Naive thymus-derived CD4-positive, alpha-beta T cell (primary cell): ENCODE measurements at regions not wholly inside any gene's neighbourhood (a gene's known extent, or its start where the extent isn't known, plus 50 kb on each side); places are given as distances from the start of the nearest gene placed in this dataset.

Source experiments
- ATAC-seq: fragments of 150-1000 bp; cut with Tn5 transposase; 2 replicates; pipeline ENCODE4 v1.10.0; 2021; ENCODE audit warnings: mild to moderate bottlenecking, moderate library complexity
- CTCF ChIA-PET: fragments of 350-600 bp; sonication (Branson Sonifier 250); formaldehyde crosslinking; loops from one replicate; lab custom pipeline; 2021; ENCODE audit warnings: antibody characterized with exemption; lab: Charles Lee
- POLR2A ChIA-PET: fragments of 350-600 bp; sonication (Branson Sonifier 250); formaldehyde crosslinking; loops from one replicate; lab custom pipeline; 2021; ENCODE audit warnings: antibody characterized with exemption, inconsistent platforms; lab: Charles Lee
- DNase-seq, 9 donors: peaks; one replicate each; pipeline versions ENCODE4 v3.0.0 to v3.0.0-alpha.2; 2020 to 2022; ENCODE audit warnings: mixed read lengths in 1 of 9
- H3K27ac ChIP-seq: one replicate; pipeline ENCODE4 v1.7.0; 2013; ENCODE audit warnings: mild to moderate bottlenecking, low read depth, low read length, moderate library complexity
- H3K27me3 ChIP-seq, 2 donors: one replicate each; pipeline ENCODE4 v1.7.0; 2013; ENCODE audit warnings: low read length in 2 of 2, mild to moderate bottlenecking in 2 of 2, moderate library complexity in 2 of 2; ENCODE audit not compliant: control insufficient read depth in 2 of 2, insufficient read depth in 2 of 2
- H3K36me3 ChIP-seq, 3 experiments: 1 replicate in 2 of 3; 2 replicates in 1 of 3; pipeline ENCODE4 v1.7.0; 2013; ENCODE audit warnings: low read length in 3 of 3, mild to moderate bottlenecking in 3 of 3, moderate library complexity in 1 of 3; ENCODE audit not compliant: insufficient read depth in 3 of 3, control insufficient read depth in 2 of 3
- H3K4me1 ChIP-seq, 2 donors: one replicate each; pipeline ENCODE4 v1.7.0; 2013; ENCODE audit warnings: low read length in 2 of 2, mild to moderate bottlenecking in 2 of 2, moderate library complexity in 1 of 2; ENCODE audit not compliant: control insufficient read depth in 2 of 2, insufficient read depth in 2 of 2
- H3K4me3 ChIP-seq: 2 replicates; pipeline ENCODE4 v1.7.0; 2013; ENCODE audit warnings: mild to moderate bottlenecking, low read length
- H3K9me3 ChIP-seq, 3 experiments: 1 replicate in 2 of 3; 2 replicates in 1 of 3; pipeline ENCODE4 v1.7.0; 2013; ENCODE audit warnings: low read length in 3 of 3; ENCODE audit not compliant: control insufficient read depth in 2 of 3
- H3K27ac Mint-ChIP-seq, 9 donors: one replicate each; pipeline ENCODE4 v1.8.0; 2020 to 2022; ENCODE audit warnings: mixed read lengths in 9 of 9, mild to moderate bottlenecking in 8 of 9, moderate library complexity in 5 of 9, inconsistent platforms in 2 of 9
- H3K27me3 Mint-ChIP-seq, 5 donors: one replicate each; pipeline ENCODE4 v1.8.0; 2021 to 2022; ENCODE audit warnings: mixed read lengths in 5 of 5, mild to moderate bottlenecking in 1 of 5
- H3K36me3 Mint-ChIP-seq, 5 donors: one replicate each; pipeline ENCODE4 v1.8.0; 2020 to 2022; ENCODE audit warnings: mixed read lengths in 5 of 5, mild to moderate bottlenecking in 3 of 5, inconsistent platforms in 1 of 5
- H3K4me1 Mint-ChIP-seq, 7 donors: one replicate each; pipeline ENCODE4 v1.8.0; 2020 to 2022; ENCODE audit warnings: mixed read lengths in 7 of 7, mild to moderate bottlenecking in 3 of 7, inconsistent platforms in 1 of 7
- H3K4me3 Mint-ChIP-seq, 10 donors: one replicate each; pipeline ENCODE4 v1.8.0; 2020 to 2022; ENCODE audit warnings: mild to moderate bottlenecking in 10 of 10, mixed read lengths in 10 of 10, moderate library complexity in 6 of 10, inconsistent platforms in 2 of 10
- H3K9me3 Mint-ChIP-seq, 11 donors: one replicate each; pipeline ENCODE4 v1.8.0; 2020 to 2022; ENCODE audit warnings: mixed read lengths in 11 of 11, mild to moderate bottlenecking in 4 of 11, inconsistent platforms in 1 of 11, moderate library complexity in 1 of 11
- intact Hi-C, 2 donors: fragments of 100-400 bp; cut with micrococcal nuclease; formaldehyde crosslinking; loops; one replicate each; pipeline ENCODE4 v1.15.1; 2023

DNA sequence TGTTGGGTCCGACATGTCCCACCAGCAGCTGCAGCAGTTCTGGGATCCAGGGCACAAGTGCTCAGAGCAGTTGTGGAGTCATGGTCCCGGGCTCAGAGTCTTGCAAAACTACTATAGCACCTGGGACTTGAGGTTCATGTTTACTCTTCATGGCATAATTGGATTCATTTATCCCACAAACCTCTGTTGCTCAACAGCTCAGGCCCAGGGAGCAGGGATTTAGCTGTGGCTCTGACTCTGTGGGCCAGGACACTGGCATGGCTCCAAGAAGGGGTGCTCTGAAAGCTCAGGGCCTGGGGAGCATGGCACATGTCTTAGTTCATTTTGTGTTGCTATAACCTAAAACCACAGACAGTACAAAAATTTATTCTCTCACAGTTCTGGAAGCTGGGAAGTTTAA is 626.7 kb upstream of the ADGRL2 start:
- no peak overlapping the region for H3K4me3 Mint-ChIP-seq
- POLR2A ChIA-PET, result no interaction called here
- Histone ChIP-seq H3K36me3 (no peaks in the 10 kb centered on the region), H3K4me3 (no peak overlapping the region), H3K27me3 (no peaks in the 10 kb centered on the region), H3K4me1 (no peaks in the 10 kb centered on the region), H3K9me3 (peaks cover 0 to 3% (median 0%) of the 10 kb centered on the region in 3 experiments), H3K27ac (no peak overlapping the region)
- CTCF ChIA-PET, result no interaction called here
- no peaks in the 10 kb centered on the region for H3K27me3 Mint-ChIP-seq
- peaks cover 3 to 62% (median 10%) of the 10 kb centered on the region in 11 donors for H3K9me3 Mint-ChIP-seq
- H3K4me1 Mint-ChIP-seq, result no peaks in the 10 kb centered on the region
- H3K27ac Mint-ChIP-seq, result no peak overlapping the region
- DNase-seq (no peak), ATAC-seq (no peak)
- H3K36me3 Mint-ChIP-seq, result no peaks in the 10 kb centered on the region
- intact Hi-C loops, result no loop called here

DNA sequence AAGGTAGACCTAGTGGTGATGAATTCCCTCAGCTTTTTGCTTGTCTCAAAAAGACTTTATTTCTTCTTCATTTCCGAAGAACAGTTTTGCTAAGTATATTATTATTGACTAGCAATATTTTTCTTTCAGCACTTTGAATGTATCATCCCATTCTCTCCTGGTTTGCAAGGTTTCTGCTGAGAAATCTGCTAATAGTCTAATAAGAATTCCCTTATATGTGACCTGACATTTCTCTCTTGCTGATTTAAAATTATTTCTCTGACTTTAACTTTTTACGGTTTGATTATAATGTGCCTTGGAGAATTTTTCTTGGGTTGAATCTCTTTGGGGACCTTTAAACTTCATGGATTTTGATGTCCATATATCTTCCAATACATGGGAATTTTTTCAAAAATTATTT is 628.3 kb upstream of the ADGRL2 start:
- Histone ChIP-seq H3K27me3 (no peaks in the 10 kb centered on the region), H3K4me3 (no peak overlapping the region), H3K4me1 (no peaks in the 10 kb centered on the region), H3K9me3 (peaks cover 0 to 3% (median 0%) of the 10 kb centered on the region in 3 experiments), H3K36me3 (no peaks in the 10 kb centered on the region), H3K27ac (no peak overlapping the region)
- H3K4me1 Mint-ChIP-seq, result no peaks in the 10 kb centered on the region
- no peak overlapping the region for H3K27ac Mint-ChIP-seq
- peaks cover 0 to 58% (median 12%) of the 10 kb centered on the region in 11 donors for H3K9me3 Mint-ChIP-seq
- no peaks in the 10 kb centered on the region for H3K36me3 Mint-ChIP-seq
- intact Hi-C loops, result no loop called here
- CTCF ChIA-PET, result no interaction called here
- ATAC-seq (no peak), DNase-seq (no peak)
- no peak overlapping the region for H3K4me3 Mint-ChIP-seq
- POLR2A ChIA-PET, result no interaction called here
- H3K27me3 Mint-ChIP-seq, result no peaks in the 10 kb centered on the region

DNA sequence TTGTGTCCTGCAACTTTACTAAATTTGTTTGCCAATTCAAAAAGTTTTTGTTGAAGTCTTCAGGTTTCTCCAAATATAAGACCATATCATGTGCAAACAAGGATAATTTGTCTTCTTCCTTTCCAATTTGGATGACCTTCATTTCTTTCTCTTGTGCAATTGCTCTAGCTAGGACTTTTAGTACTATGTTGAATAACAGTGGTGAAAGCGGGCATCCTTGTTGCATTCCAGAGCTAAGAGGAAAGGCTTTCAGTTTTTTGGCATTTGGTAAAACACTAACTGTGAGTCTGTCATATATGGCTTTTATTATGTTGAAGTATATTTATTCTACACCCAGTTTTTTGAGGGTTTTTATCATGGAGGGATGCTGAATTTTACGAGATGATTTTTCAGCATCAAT is 630.0 kb upstream of the ADGRL2 start:
- Histone ChIP-seq H3K9me3 (peaks cover 0 to 3% (median 0%) of the 10 kb centered on the region in 3 experiments), H3K36me3 (no peaks in the 10 kb centered on the region), H3K4me1 (no peaks in the 10 kb centered on the region), H3K27me3 (no peaks in the 10 kb centered on the region), H3K27ac (no peak overlapping the region), H3K4me3 (no peak overlapping the region)
- H3K9me3 Mint-ChIP-seq, result peaks cover 0 to 51% (median 12%) of the 10 kb centered on the region in 11 donors
- H3K27ac Mint-ChIP-seq, result no peak overlapping the region
- no peak overlapping the region for H3K4me3 Mint-ChIP-seq
- intact Hi-C loops, result no loop called here
- H3K27me3 Mint-ChIP-seq, result no peaks in the 10 kb centered on the region
- POLR2A ChIA-PET, result no interaction called here
- CTCF ChIA-PET, result no interaction called here
- no peaks in the 10 kb centered on the region for H3K4me1 Mint-ChIP-seq
- no peak for ATAC-seq
- no peaks in the 10 kb centered on the region for H3K36me3 Mint-ChIP-seq
- DNase-seq, result no peak

DNA sequence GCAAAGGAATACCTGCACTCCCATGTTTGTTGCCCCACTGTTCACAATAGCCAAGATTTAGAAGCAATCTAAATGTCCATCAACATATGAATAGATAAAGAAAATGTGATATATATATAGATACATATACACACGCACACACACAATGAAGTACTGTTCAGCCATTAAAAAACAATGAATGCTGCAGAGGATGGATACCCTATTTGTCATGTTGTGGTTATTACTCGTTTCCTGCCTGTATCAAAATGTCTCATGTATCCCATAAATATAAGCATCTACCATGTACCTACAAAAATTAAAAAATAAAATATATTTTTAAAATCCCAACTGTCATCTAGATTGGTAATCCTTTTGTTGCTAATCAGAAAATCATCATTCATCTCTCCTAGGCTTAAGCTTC is 634.8 kb upstream of the ADGRL2 start:
- ATAC-seq, result no peak
- ChIA-PET CTCF (no interaction called here), POLR2A (no interaction called here)
- no peak overlapping the region for H3K4me3 ChIP-seq
- Mint-ChIP-seq H3K27ac (no peak overlapping the region), H3K9me3 (peaks cover 0 to 32% (median 5%) of the 10 kb centered on the region in 11 donors), H3K4me3 (no peak overlapping the region), H3K36me3 (no peaks in the 10 kb centered on the region), H3K27me3 (no peaks in the 10 kb centered on the region), H3K4me1 (no peaks in the 10 kb centered on the region)
- DNase-seq, result no peak
- no peak overlapping the region for H3K27ac ChIP-seq
- no peaks in the 10 kb centered on the region for H3K4me1 ChIP-seq
- no peaks in the 10 kb centered on the region for H3K9me3 ChIP-seq
- H3K36me3 ChIP-seq, result no peaks in the 10 kb centered on the region
- intact Hi-C loops, result no loop called here
- H3K27me3 ChIP-seq, result no peaks in the 10 kb centered on the region

DNA sequence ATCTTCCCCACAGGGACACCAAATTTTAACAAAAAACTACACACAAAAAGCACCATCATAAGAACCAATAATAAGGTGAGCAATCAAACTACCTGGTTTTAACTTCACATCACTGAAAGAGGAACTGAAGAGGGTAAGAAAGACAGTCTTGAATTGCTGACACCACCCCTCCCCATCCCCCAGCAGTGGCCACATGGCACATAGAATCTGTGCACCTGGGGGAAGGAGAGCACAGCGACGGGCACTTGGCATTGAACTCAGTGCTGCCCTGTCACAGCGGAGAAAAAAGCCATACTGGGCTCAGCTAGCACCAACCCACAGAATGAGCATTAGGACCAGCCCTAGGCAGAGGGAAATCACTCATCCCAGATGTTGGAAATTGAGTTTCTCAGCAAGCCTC is 640.0 kb upstream of the ADGRL2 start:
- Histone ChIP-seq H3K27me3 (no peaks in the 10 kb centered on the region), H3K9me3 (no peaks in the 10 kb centered on the region), H3K36me3 (no peaks in the 10 kb centered on the region), H3K4me1 (no peaks in the 10 kb centered on the region), H3K27ac (no peak overlapping the region), H3K4me3 (no peak overlapping the region)
- H3K9me3 Mint-ChIP-seq, result peaks cover 0 to 34% (median 4%) of the 10 kb centered on the region in 11 donors
- no peak overlapping the region for H3K27ac Mint-ChIP-seq
- no peaks in the 10 kb centered on the region for H3K27me3 Mint-ChIP-seq
- POLR2A ChIA-PET, result no interaction called here
- CTCF ChIA-PET, result interaction anchor here (0.6 kb wide), 1 partner anchor 82 kb away, joined by 3 read pairs; no protein-coding TSS in a partner anchor
- intact Hi-C loops, result no loop called here
- no peak for DNase-seq
- no peaks in the 10 kb centered on the region for H3K4me1 Mint-ChIP-seq
- no peaks in the 10 kb centered on the region for H3K36me3 Mint-ChIP-seq
- H3K4me3 Mint-ChIP-seq, result no peak overlapping the region
- no peak for ATAC-seq

DNA sequence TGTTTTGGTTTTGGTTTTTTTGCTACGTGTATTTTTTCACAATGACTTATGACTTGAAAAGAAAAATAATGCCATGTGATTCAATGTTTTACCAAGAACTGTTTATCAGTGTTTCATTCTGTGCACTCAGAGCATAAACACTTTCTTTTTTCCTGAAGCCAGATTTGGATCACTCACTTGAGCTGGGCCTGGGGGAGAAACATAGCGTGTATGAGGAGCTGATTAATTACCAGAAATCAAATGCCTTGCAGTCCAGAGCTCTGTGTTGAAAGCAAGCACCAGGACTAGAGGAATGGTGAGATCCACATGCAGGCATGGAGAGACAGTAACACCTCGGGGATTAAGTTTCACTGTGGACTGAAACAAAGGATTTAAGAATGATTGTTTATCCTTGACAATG is 642.1 kb upstream of the ADGRL2 start:
- intact Hi-C loops, result no loop called here
- Histone ChIP-seq H3K9me3 (no peaks in the 10 kb centered on the region), H3K27ac (no peak overlapping the region), H3K27me3 (no peaks in the 10 kb centered on the region), H3K4me1 (no peaks in the 10 kb centered on the region), H3K4me3 (no peak overlapping the region), H3K36me3 (no peaks in the 10 kb centered on the region)
- Mint-ChIP-seq H3K4me1 (no peaks in the 10 kb centered on the region), H3K4me3 (no peak overlapping the region), H3K27ac (no peak overlapping the region), H3K36me3 (no peaks in the 10 kb centered on the region), H3K9me3 (peaks cover 0 to 28% (median 4%) of the 10 kb centered on the region in 11 donors), H3K27me3 (no peaks in the 10 kb centered on the region)
- no peak for ATAC-seq
- no peak for DNase-seq
- ChIA-PET POLR2A (no interaction called here), CTCF (no interaction called here)

DNA sequence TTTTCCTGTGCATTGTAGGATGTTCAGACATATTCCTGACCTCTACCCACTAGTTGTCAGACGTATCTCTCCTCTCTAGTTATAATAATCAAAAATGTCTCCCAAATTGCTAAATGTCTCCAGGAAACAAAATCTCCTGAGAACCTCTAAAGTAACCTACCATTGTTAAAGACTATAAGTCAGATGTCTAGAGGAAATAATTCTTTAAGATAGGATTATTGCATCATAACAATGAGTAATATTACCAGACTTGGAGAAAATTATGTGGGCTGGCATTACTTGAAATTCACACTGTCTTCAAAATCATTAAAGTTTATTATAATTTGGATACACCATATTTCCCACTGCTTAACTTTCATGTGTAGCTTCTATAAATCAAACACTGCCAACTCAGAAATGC is 643.0 kb upstream of the ADGRL2 start:
- H3K27ac ChIP-seq, result no peak overlapping the region
- no peak overlapping the region for H3K27ac Mint-ChIP-seq
- H3K36me3 ChIP-seq, result no peaks in the 10 kb centered on the region
- no peaks in the 10 kb centered on the region for H3K4me1 ChIP-seq
- no peak overlapping the region for H3K4me3 Mint-ChIP-seq
- intact Hi-C loops, result no loop called here
- H3K9me3 ChIP-seq, result no peaks in the 10 kb centered on the region
- peaks cover 0 to 22% (median 4%) of the 10 kb centered on the region in 11 donors for H3K9me3 Mint-ChIP-seq
- H3K36me3 Mint-ChIP-seq, result no peaks in the 10 kb centered on the region
- no peaks in the 10 kb centered on the region for H3K27me3 ChIP-seq
- ATAC-seq (no peak), DNase-seq (no peak)
- POLR2A ChIA-PET, result no interaction called here
- no peak overlapping the region for H3K4me3 ChIP-seq
- H3K27me3 Mint-ChIP-seq, result no peaks in the 10 kb centered on the region
- H3K4me1 Mint-ChIP-seq, result no peaks in the 10 kb centered on the region
- CTCF ChIA-PET, result no interaction called here
